NCI-H82 (cell line): ENCODE measurements at regions not wholly inside any gene's neighbourhood (a gene's known extent, or its start where the extent isn't known, plus 50 kb on each side); places are given as distances from the start of the nearest gene placed in this dataset.
"Not testable (repeated sequence)": the region's sequence is repeated elsewhere in the genome, so short reads cannot be mapped to it uniquely, and the experiment has no call there.

ENCODE experiments used
- DNase-seq: peaks from one replicate; lab custom pipeline; 2025; lab: John Stamatoyannopoulos, UW

- DNase-seq = no peak
These were observed 133.6 kb downstream of the TMEM121 start for GRCh38 chr14:105659935-105660527.

DNA sequence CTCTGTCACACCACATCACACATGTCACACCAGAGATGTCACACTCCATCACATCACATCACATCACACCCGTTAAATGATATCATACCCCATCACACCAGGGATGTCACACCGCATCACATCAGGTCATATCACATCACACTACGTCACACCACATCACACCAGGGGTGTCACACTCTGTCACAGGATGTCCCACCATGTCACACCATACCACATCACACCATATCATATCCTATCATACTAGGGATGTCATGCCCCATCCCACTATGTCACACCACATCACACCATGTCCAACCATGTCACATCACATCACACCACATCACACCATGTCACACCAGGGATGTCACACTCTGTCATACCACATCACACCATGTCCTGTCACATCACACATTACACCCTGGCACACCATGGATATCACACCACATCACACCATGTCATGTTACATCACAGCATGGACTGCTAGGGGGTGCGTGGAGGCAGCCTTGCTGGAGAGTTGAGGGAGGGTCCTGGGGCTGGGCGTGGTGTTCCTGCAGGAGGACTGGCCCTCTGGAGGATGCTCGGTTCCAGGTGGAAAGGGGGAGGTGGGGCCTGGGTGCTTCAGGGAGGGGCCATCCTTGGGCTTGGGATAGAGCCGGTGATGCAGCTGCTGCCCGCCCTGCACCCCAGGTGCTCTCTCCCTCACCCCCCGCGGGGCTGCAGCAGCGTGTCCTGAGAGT is 134.6 kb downstream of the TMEM121 start:
- no peak for DNase-seq

- DNase-seq = not testable (repeated sequence)
These were observed 135.7 kb downstream of the TMEM121 start for GRCh38 chr14:105662043-105662442.

- not testable (repeated sequence) for DNase-seq
These were observed 136.2 kb downstream of the TMEM121 start for GRCh38 chr14:105662592-105662991.

- DNase-seq = not testable (repeated sequence)
These were observed 136.9 kb downstream of the TMEM121 start for GRCh38 chr14:105663323-105663722.

DNA sequence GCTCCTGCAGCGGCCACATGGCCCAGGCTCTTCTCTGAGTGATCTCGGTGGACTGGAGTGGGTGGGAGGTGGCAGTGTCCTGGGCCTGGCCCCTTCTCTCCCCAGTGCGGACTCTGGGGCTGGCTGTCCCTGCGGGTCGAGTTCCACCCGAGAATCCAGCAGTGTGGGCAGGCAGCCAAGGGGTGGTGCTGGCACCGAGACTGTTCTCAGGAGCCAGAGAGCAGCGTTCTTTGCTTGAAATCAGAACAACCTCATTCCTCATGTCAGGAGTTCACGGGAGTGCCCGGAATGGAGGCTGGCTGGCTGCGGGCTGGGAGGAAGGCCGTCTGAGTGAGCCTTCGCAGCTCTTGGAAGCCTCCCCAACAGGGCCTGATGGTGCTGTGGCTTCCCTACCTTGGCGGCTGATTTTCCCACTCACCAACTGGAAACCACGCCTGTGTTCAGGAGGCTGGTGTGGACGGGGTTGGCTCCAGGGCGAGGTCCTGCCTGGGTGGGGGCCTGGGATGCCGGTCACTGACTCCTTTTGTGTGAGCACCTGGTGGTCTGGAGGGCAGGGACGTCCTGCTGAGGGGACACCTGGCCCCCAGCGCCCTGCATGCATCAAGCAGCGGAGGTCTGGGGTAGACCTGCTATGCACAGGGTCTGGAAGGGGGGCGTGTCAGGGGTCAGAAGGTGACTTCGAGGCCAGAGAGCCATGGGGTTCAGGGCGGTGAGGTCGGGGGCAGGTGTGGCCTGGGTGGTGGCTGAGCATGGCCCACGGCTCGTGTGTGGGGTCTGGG is 137.6 kb downstream of the TMEM121 start:
- DNase-seq = not testable (repeated sequence)

GRCh38 chr14:105664691-105665090 is 138.3 kb downstream of the TMEM121 start:
- no peak for DNase-seq

GRCh38 chr14:105665247-105665950 is 139.0 kb downstream of the TMEM121 start:
- no peak for DNase-seq

- DNase-seq = no peak
These were observed 139.5 kb downstream of the TMEM121 start for GRCh38 chr14:105665951-105666277.

GRCh38 chr14:105666420-105666819 is 140.0 kb downstream of the TMEM121 start:
- DNase-seq = no peak

- DNase-seq = not testable (repeated sequence)
These were observed 140.7 kb downstream of the TMEM121 start for GRCh38 chr14:105666991-105667662.

DNA sequence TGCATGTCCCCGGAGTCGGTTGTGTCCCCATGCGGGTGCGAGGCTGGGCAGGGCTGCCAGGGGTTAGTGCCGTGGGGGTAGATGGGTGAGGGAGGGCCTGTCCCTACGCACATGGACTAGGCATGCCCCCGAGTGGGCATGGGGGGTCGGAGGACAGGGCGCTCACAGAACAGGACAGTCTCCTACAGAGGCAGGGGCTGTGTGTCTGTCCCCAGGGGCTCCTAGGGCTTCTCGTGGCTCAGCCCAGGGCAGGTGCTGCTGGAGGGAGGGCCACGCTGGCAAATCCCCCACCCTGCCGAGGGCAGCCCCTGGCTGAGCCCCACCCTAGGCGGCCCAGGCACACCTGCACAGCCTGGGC is 141.3 kb downstream of the TMEM121 start:
- DNase-seq = not testable (repeated sequence)

DNA sequence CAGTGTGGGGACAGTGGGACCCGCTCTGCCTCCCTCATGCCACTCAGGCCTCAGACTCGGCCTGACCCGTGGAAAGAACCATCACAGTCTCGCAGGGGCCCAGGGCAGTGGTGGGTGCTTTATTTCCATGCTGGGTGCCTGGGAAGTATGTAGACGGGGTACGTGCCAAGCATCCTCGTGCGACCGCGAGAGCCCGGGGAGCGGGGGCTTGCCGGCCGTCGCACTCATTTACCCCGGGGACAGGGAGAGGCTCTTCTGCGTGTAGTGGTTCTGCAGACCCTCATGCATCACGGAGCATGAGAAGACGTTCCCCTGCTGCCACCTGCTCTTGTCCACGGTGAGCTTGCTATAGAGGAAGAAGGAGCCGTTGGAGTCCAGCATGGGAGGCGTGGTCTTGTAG is 141.6 kb downstream of the TMEM121 start:
- not testable (repeated sequence) for DNase-seq

DNA sequence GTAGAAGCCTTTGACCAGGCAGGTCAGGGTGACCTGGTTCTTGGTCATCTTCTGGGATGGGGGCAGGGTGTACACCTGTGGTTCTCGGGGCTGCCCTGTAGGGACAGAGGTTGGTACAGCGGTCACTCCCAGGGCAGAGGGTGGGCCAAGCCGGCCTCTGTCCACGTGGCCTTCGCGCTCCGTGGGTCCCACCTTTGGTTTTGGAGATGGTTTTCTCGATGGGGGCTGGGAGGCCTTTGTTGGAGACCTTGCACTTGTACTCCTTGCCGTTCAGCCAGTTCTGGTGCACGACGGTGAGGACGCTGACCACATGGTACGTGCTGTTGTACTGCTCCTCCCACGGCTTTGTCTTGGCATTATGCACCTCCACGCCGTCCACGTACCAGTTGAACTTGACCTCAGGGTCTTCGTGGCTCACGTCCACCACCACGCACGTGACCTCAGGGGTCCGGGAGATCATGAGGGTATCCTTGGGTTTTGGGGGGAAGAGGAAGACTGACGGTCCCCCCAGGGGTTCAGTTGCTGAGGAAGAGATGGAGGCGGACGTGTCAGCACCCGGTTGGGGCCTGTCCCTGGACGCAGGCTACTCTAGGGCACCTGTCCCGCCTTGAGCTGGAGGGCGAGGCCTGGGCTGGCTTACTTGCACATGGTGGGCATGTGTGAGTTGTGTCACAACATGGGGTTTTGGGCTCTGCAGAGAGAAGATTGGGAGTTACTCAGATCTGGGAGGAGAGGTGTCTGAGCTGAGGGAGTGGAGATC is 142.3 kb downstream of the TMEM121 start:
- DNase-seq = not testable (repeated sequence)

DNA sequence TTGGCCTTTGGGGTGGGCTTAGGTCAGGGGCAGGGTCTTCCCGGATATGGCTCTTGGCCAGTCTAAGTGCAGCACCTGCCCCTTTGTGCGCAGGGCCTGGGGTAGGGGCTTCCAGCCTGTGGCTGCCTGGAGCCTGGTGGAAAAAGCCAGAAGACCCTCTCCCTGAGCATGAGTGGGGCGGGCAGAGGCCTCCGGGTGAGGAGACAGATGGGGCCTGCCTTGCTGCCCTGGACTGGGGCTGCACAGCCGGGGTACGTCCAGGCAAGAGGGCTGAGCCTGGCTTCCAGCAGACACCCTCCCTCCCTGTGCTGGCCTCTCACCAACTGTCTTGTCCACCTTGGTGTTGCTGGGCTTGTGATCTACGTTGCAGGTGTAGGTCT is 142.8 kb downstream of the TMEM121 start:
- DNase-seq = not testable (repeated sequence)

- not testable (repeated sequence) for DNase-seq
These were observed 143.3 kb downstream of the TMEM121 start for GRCh38 chr14:105669646-105670045.

GRCh38 chr14:105672450-105673200 is 146.2 kb downstream of the TMEM121 start:
- not testable (repeated sequence) for DNase-seq

DNA sequence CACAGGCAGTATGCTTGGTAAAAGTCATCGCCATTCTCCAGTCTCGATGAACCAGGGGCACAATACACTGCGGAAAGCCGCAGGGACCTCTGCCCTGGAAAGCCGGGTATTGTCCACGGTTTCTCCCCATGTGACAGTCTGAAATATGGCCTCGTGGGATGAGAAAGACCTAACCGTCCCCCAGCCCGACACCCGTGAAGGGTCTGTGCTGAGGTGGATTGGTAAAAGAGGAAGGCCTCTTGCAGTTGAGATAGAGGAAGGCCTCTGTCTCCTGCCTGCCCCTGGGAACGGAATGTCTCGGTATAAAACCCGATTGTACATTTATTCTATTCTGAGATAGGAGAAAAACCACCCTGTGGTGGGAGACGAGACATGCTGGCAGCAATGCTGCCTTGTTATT is 149.1 kb downstream of the TMEM121 start:
- DNase-seq = not testable (repeated sequence)

- DNase-seq = not testable (repeated sequence)
These were observed 149.7 kb downstream of the TMEM121 start for GRCh38 chr14:105675905-105676670.

- DNase-seq = not testable (repeated sequence)
These were observed 151.7 kb downstream of the TMEM121 start for GRCh38 chr14:105678057-105678456.
